ENCODE measurements at regions not wholly inside any gene's neighbourhood (a gene's known extent, or its start where the extent isn't known, plus 50 kb on each side); places are given as distances from the start of the nearest gene placed in this dataset.
"Not testable (repeated sequence)": the region's sequence is repeated elsewhere in the genome, so short reads cannot be mapped to it uniquely, and the experiment has no call there.

- in situ Hi-C loops (cut with MboI; ENCODE audit: low pct_unique_long_range_greater_than_20kb, low sequenced_read_pairs) = no loop called here
- no peak for DNase-seq
Observed at GRCh38 chr18:5029592-5029991, 167.5 kb downstream of the AKAIN1 start.

GRCh38 chr18:5024741-5025140 is 172.3 kb downstream of the AKAIN1 start:
- no peak for DNase-seq
- in situ Hi-C loops (cut with MboI; ENCODE audit: low pct_unique_long_range_greater_than_20kb, low sequenced_read_pairs) = no loop called here

- no peak for DNase-seq
- in situ Hi-C loops (cut with MboI; ENCODE audit: low pct_unique_long_range_greater_than_20kb, low sequenced_read_pairs) = no loop called here
Observed at GRCh38 chr18:5021558-5021957, 175.5 kb downstream of the AKAIN1 start.

GRCh38 chr18:5015213-5015612 is 181.8 kb downstream of the AKAIN1 start:
- DNase-seq = no peak
- in situ Hi-C loops (cut with MboI; ENCODE audit: low pct_unique_long_range_greater_than_20kb, low sequenced_read_pairs) = no loop called here

GRCh38 chr18:5004031-5004820 is 192.8 kb downstream of the AKAIN1 start:
- DNase-seq; in situ Hi-C loops (cut with MboI; ENCODE audit: low pct_unique_long_range_greater_than_20kb, low sequenced_read_pairs): not testable (repeated sequence)

DNA sequence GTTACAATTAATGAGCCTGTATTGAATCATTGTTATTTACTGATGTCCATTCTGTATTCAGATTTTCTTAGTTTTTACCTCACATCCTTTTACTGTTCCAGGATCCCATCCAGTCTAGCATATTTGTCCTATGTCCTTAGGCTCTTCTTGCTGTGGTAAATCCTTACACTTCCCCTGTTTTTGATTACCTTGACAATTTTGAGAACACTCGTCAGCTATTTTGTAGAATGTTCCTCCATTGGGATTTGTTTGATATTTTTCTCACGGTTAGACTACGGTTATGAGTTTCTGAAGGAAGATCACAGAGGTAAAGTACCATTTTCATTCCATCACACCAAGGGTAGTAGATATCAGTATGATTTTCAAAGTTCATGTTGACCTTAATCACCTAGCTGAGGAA is 202.3 kb downstream of the AKAIN1 start:
- in situ Hi-C loops (cut with MboI; ENCODE audit: low pct_unique_long_range_greater_than_20kb, low sequenced_read_pairs) = no loop called here
- DNase-seq = no peak

GRCh38 chr18:4987452-4988405 is 209.3 kb downstream of the AKAIN1 start:
- no peak for DNase-seq
- in situ Hi-C loops (cut with MboI; ENCODE audit: low pct_unique_long_range_greater_than_20kb, low sequenced_read_pairs) = no loop called here

DNA sequence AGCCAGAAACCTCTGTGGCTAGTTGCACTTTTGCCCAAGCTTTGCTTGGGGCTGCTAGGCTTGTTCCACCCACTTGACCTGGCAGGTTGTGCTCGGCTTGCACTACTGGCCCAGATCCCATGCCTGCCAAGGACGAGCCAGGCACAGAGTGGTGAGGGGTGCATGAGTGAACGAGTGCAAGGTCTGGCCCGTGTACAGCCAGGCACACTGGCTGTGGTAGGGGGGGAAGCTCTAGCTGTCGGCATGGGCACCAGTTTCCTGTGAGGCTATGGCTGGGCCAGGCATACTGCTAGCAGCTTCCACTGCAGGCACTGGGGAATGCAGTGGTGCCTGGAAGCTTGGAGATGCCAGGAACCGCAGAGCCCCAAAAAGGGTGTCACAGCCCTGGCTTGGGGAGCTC is 210.4 kb downstream of the AKAIN1 start:
- no peak for DNase-seq
- in situ Hi-C loops (cut with MboI; ENCODE audit: low pct_unique_long_range_greater_than_20kb, low sequenced_read_pairs) = no loop called here

DNA sequence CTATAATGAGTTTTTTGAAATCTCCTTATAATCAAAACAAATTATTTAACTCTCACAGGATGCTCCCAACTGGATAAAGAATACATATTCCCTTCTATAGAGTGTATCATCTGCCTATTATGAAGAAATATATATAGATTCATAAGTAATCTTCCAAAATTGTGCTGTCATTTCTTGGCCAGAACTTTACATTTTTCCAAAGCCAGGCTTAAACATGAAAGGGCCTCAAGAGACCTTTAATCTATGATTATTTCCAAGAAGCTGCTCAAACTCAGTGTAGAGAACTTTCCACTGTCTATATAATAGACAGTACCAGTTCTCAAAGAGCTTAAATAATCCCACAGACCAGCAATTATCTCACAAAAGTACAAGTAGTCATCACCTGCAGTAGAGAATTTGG is 211.0 kb downstream of the AKAIN1 start:
- in situ Hi-C loops (cut with MboI; ENCODE audit: low pct_unique_long_range_greater_than_20kb, low sequenced_read_pairs) = no loop called here

DNA sequence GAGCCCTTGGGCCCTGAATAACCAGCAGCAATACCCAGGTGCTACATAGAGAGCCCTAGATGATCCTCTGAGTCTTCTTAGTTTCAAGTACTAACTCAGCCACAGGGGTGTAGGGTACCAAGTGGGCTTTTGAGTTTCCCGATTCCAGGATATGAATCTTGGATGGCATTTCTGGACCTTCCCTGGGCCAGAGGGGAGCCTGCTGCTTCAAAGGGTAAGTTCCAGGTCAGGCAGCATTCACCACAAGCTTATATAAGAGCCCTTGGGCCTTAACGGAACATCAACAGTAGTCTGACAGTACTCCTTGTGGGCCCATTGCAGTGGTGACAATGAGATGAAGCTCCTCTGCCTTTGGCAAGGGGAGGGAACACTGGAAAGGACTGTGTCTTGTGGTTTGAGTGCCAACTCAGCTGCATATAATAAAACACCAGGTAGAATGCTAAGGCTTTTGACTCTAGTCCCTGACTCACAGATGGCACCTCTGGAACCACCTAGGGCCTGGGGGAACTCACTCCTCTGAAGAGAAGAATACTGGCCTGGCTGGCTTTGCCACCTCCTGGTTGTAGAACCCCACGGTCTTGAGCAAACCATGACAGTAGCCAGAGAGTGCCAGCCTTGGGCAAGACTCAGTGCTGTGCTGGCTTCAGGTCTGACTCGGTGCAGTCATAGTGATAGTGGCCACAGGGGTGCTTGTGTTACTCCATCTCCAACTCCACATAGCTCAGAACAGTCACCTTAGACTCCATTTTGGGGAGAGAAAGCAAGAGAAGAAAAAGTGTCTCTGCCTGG is 235.7 kb downstream of the AKAIN1 start:
- DNase-seq = no peak
- in situ Hi-C loops (cut with MboI; ENCODE audit: low pct_unique_long_range_greater_than_20kb, low sequenced_read_pairs) = no loop called here

More for the DNA sequence above, 211.0 kb downstream of the AKAIN1 start:
- no peak for DNase-seq

DNA sequence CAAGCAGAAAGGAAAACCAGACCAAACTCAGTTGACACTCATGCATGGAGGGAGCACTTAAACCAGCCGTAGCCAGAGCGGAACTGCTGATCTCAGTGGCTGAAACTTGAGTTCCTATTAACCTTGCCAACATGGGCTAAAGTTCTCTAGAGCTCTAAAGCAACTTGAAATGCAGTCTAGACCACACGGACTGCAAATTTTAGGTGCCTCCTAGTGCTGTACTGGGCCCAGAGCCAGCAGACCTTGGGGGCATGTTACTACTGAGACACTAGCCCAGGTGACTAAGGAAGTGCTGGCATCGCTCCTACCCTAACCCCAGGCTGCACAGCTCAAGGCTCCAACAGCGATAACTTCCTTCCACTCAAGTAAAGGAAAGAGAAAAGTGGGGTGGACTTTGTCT is 236.5 kb downstream of the AKAIN1 start:
- in situ Hi-C loops (cut with MboI; ENCODE audit: low pct_unique_long_range_greater_than_20kb, low sequenced_read_pairs) = no loop called here
- DNase-seq = no peak

DNA sequence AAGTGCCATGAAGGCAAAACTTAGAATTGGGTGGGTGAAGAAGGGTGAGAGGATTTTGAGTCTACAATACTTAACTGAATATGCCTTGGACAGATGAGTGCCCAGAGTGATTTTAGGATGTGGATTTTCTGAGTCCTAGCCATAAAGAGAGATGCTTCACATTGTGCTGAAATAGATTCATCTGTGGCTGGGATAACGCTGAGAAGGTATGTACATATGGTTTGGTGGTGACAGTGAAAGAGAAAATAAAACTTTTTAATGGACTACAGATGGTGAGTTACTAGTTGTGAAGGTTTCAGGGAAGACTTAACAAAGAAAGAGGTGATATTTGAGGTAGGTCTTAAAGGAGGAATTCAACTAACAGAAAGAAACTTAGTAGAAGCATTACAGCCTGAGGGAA is 265.8 kb downstream of the AKAIN1 start:
- in situ Hi-C loops (cut with MboI; ENCODE audit: low pct_unique_long_range_greater_than_20kb, low sequenced_read_pairs) = no loop called here
- DNase-seq = no peak

DNA sequence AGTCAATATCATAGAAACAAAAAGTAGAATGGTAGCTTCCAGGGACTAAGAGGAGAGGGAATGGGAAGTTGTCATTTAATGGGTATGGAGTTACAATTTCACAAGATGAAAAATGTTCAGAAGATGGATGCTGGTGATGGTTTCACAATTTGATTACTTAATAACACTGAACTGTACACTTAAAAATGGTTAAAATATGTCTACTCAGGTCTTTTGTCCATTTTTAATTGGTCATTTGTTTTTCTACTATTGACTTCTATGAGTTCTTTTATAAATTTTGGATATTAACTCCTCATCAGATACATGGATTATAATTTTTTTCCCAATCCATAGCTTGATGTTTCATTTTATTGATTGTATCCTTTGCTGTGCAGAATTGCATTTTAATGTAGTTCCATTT is 275.5 kb downstream of the AKAIN1 start:
- no peak for DNase-seq
- in situ Hi-C loops (cut with MboI; ENCODE audit: low pct_unique_long_range_greater_than_20kb, low sequenced_read_pairs) = no loop called here

DNA sequence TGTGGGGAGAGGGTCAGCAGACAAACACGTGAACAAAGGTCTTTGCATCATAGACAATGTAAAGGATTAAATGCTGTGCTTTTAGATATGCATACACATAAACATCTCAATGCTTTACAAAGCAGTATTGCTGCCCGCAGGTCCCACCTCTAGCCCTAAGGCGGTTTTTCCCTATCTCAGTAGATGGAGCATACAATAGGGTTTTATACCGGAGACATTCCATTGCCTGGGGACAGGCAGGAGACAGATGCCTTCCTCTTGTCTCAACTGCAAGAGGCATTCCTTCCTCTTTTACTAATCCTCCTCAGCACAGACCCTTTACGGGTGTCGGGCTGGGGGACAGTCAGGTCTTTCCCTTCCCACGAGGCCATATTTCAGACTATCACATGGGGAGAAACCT is 279.5 kb downstream of the AKAIN1 start:
- in situ Hi-C loops (cut with MboI; ENCODE audit: low pct_unique_long_range_greater_than_20kb, low sequenced_read_pairs); DNase-seq: not testable (repeated sequence)

- in situ Hi-C loops (cut with MboI; ENCODE audit: low pct_unique_long_range_greater_than_20kb, low sequenced_read_pairs) = no loop called here
- no peak for DNase-seq
Observed at GRCh38 chr18:4908328-4908727, 288.7 kb downstream of the AKAIN1 start.

- DNase-seq = no peak
- in situ Hi-C loops (cut with MboI; ENCODE audit: low pct_unique_long_range_greater_than_20kb, low sequenced_read_pairs) = no loop called here
Observed at GRCh38 chr18:4906856-4907255, 290.2 kb downstream of the AKAIN1 start.

GRCh38 chr18:4888251-4889040 is 308.6 kb downstream of the AKAIN1 start:
- in situ Hi-C loops (cut with MboI; ENCODE audit: low pct_unique_long_range_greater_than_20kb, low sequenced_read_pairs) = no loop called here
- no peak for DNase-seq

DNA sequence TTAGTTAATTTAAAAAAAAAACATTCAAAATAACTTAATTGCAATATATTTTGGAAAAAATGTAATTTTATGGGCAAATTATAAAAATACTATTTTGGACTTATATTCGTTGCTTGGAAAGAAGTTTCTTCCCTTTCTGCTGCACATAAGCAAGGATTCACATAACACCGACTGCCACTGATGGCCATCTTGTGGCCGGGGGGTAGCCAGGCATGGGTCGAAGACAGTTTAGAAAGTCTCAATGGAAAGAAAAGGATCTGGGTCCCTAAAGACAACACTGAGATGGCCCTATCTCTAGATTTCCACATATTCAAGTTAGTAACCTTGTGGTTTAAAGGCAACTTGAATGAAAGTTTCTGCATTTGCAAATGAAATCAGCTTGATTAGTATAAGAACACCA is 318.6 kb downstream of the AKAIN1 start:
- in situ Hi-C loops (cut with MboI; ENCODE audit: low pct_unique_long_range_greater_than_20kb, low sequenced_read_pairs) = no loop called here
- DNase-seq = no peak

- in situ Hi-C loops (cut with MboI; ENCODE audit: low pct_unique_long_range_greater_than_20kb, low sequenced_read_pairs) = no loop called here
- no peak for DNase-seq
Observed at GRCh38 chr18:4871197-4871596, 325.9 kb downstream of the AKAIN1 start.

Data from KBM-7 (cell line).